Activated naive CD8-positive, alpha-beta T cell treated with anti-CD3 and anti-CD28 coated beads, Interleukin-2, amount 50 U/mL, for 24 hours (primary cell): ENCODE measurements at regions not wholly inside any gene's neighbourhood (a gene's known extent, or its start where the extent isn't known, plus 50 kb on each side); places are given as distances from the start of the nearest gene placed in this dataset.
"Not testable (repeated sequence)": the region's sequence is repeated elsewhere in the genome, so short reads cannot be mapped to it uniquely, and the experiment has no call there.

Source experiments
- ATAC-seq: fragments of 150-1000 bp; cut with Tn5 transposase; one replicate; pipeline ENCODE4 v1.10.0; 2021
- DNase-seq: peaks from one replicate; pipeline ENCODE4 v3.0.0; 2021
- H3K27ac Mint-ChIP-seq: one replicate; pipeline ENCODE4 v1.8.0; 2021; ENCODE audit warnings: mild to moderate bottlenecking, mixed read lengths
- H3K27me3 Mint-ChIP-seq: one replicate; pipeline ENCODE4 v1.8.0; 2021; ENCODE audit warnings: mixed read lengths
- H3K36me3 Mint-ChIP-seq: one replicate; pipeline ENCODE4 v1.8.0; 2021; ENCODE audit warnings: low read depth, mixed read lengths
- H3K4me1 Mint-ChIP-seq: one replicate; pipeline ENCODE4 v1.8.0; 2021; ENCODE audit warnings: mixed read lengths
- H3K4me3 Mint-ChIP-seq: one replicate; pipeline ENCODE4 v1.8.0; 2021; ENCODE audit warnings: mild to moderate bottlenecking, moderate library complexity, mixed read lengths
- H3K9me3 Mint-ChIP-seq: one replicate; pipeline ENCODE4 v1.8.0; 2021; ENCODE audit warnings: mixed read lengths

DNA sequence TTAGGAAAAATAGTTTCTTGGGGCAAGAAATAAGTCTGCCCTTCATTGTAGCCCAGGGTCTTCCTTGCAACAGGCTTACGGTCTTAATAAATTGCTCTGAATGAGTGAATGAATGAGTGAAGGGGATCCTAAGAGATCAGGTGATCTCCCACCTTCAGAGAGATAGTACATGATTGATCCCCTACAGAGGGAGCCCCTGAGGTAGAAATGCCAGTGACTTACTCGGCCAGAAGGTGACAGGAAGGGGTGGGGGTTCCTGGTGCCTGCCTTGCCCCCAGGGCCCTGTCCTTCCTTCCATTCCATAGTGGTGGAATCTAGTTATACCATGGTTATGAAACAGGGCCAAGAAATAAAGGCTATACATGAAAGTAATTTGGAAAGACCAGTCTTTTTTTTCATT lies 215.3 kb upstream of the SSTR4 start:
- DNase-seq = no peak
- ATAC-seq = no peak
- Mint-ChIP-seq H3K27ac (no peak overlapping the region), H3K4me1 (no peaks in the 10 kb centered on the region), H3K4me3 (no peak overlapping the region), H3K9me3 (no peaks in the 10 kb centered on the region), H3K27me3 (peaks cover 4% of the 10 kb centered on the region), H3K36me3 (no peaks in the 10 kb centered on the region)

DNA sequence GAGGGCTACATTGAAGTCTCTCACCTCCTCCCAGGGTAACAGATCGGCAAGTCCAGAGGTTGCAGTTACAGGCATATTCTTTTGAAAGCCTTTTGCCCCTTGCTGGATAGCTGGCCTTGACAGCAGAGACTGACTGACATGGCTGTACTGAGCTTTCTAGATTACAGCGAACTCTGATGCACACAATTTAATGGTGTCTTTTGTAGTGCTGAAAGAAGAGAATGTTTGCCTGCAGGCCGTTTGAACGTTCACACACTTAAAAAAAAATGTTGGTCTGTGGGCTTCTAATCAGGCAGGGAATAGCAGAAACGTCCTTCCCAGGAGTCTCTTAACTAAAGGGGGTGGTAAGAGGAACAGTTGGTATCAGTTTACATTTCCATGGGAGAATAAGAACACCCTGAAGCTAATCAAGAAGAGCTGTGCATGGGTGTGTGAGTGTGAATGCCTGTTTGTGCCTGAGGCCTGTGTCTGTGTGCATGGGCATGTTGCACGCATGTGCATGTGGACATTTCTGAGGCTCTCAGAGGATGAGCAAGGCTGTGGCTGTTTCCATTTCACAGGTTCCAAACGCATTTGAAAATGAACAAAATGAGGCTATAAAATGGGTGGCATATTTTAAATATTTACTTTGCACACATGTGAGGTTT lies 213.9 kb upstream of the SSTR4 start:
- no peaks in the 10 kb centered on the region for H3K4me1 Mint-ChIP-seq
- ATAC-seq = no peak
- no peaks in the 10 kb centered on the region for H3K36me3 Mint-ChIP-seq
- H3K27me3 Mint-ChIP-seq = no peaks in the 10 kb centered on the region
- H3K9me3 Mint-ChIP-seq = no peaks in the 10 kb centered on the region
- DNase-seq = no peak
- no peak overlapping the region for H3K4me3 Mint-ChIP-seq
- no peak overlapping the region for H3K27ac Mint-ChIP-seq

DNA sequence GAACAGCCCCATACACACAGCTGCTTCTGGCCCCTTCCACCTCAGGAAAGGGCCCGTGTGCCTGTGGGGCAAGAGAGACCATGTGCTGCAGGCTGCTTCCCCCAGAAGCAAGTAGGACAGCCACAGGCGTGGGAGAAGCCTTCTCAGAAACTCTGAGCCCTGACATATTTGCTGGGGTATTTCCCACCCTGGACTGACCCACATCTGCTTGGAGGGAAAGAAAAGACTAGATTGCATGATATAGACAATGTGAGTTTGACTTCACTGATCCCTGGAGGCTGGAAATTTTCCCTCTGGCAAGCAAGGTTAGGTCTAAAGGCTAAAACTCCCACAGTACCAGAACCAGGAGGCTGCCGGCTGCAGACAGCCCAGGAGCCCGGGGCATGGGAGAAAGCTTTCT lies 213.3 kb upstream of the SSTR4 start:
- Mint-ChIP-seq H3K27me3 (no peaks in the 10 kb centered on the region), H3K4me3 (no peak overlapping the region), H3K36me3 (no peaks in the 10 kb centered on the region), H3K4me1 (no peaks in the 10 kb centered on the region), H3K27ac (no peak overlapping the region), H3K9me3 (no peaks in the 10 kb centered on the region)
- DNase-seq (no peak), ATAC-seq (no peak)

DNA sequence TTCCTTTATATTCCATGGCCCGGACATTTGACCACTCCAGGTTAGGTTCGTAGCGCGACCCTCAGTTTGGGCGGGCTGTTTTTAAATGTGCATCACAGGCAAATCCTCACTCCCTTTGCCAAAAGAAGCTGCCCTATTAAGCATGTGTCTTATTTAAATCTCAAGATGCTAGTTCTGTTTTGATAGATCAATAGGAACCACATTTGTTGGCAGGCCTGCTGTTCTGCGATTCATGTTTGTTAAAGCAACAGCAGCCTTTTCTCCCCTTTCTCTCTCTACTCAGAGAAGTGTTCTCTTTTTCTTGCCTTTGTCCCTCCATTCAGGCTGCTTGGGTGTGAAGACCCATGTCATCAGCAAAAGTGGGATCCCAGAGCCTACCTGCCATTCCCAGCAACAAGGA lies 212.0 kb upstream of the SSTR4 start:
- no peaks in the 10 kb centered on the region for H3K9me3 Mint-ChIP-seq
- no peaks in the 10 kb centered on the region for H3K4me1 Mint-ChIP-seq
- H3K4me3 Mint-ChIP-seq = no peak overlapping the region
- no peaks in the 10 kb centered on the region for H3K36me3 Mint-ChIP-seq
- no peak overlapping the region for H3K27ac Mint-ChIP-seq
- ATAC-seq (no peak), DNase-seq (no peak)
- no peaks in the 10 kb centered on the region for H3K27me3 Mint-ChIP-seq

DNA sequence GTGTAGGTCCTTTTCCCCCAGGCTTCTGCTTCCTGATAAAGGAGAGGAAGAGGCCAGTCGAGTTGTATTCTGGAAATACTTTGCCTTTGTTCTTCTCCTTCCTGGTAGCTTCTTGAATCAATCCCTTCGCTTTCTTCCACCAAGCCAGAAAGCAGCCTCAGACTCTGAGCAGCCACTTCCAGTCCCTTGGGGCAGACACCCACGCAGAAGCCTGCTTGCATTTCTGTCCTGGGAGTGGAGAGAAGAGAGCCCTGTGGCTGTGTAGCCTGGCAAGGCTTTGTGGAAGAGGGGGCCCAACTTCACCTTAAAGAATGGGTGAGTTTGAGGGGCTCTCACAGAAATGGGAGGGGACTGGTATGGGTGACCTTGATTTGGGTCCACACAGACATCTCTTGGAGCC lies 211.0 kb upstream of the SSTR4 start:
- Mint-ChIP-seq H3K27me3 (no peaks in the 10 kb centered on the region), H3K9me3 (no peaks in the 10 kb centered on the region), H3K36me3 (no peaks in the 10 kb centered on the region), H3K4me3 (no peak overlapping the region), H3K27ac (no peak overlapping the region), H3K4me1 (no peaks in the 10 kb centered on the region)
- no peak for DNase-seq
- no peak for ATAC-seq

DNA sequence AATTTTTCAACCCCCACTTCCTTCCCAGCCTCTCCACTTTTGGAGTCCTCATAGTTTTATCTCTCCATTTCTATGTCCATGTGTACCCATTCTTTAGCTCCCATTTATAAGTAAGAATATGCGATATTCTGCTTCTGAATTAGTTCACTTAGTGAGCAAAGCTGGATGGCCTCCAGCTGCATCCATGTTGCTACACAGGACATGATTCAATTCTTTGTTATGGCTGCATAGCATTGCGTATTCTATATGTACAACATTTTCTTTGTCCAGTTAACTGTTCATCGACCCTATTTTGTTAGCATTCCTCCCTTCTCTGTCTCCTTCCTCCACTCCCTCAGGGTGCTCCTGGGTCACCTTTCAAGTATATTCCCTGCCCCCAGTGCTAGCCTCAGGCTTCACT lies 210.0 kb upstream of the SSTR4 start:
- Mint-ChIP-seq H3K4me1 (no peaks in the 10 kb centered on the region), H3K27ac (no peak overlapping the region), H3K27me3 (no peaks in the 10 kb centered on the region), H3K9me3 (peaks cover 6% of the 10 kb centered on the region), H3K4me3 (no peak overlapping the region), H3K36me3 (no peaks in the 10 kb centered on the region)
- ATAC-seq (no peak), DNase-seq (no peak)

DNA sequence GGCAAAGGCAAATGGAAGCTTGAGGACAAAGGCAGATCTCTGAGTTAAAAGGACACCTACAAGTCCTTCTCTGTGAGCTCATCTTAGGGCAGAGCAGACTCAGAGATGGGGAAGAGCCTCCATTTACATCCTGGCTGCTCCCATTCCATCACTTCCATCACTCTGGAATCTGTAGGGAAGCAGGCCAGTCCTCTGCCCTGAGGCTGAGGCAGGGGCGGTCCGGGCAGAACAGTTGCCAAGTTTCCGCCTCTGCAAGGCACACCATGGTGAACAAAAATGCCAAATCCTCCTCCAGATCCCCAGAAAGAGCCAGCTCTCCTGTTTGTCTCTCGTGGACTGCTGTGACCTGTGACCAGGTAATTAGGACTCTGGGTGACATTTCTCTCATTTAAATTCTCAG lies 209.6 kb upstream of the SSTR4 start:
- no peaks in the 10 kb centered on the region for H3K36me3 Mint-ChIP-seq
- H3K9me3 Mint-ChIP-seq = peaks cover 6% of the 10 kb centered on the region
- H3K4me3 Mint-ChIP-seq = no peak overlapping the region
- H3K4me1 Mint-ChIP-seq = no peaks in the 10 kb centered on the region
- H3K27me3 Mint-ChIP-seq = no peaks in the 10 kb centered on the region
- H3K27ac Mint-ChIP-seq = no peak overlapping the region
- no peak for ATAC-seq
- DNase-seq = no peak

DNA sequence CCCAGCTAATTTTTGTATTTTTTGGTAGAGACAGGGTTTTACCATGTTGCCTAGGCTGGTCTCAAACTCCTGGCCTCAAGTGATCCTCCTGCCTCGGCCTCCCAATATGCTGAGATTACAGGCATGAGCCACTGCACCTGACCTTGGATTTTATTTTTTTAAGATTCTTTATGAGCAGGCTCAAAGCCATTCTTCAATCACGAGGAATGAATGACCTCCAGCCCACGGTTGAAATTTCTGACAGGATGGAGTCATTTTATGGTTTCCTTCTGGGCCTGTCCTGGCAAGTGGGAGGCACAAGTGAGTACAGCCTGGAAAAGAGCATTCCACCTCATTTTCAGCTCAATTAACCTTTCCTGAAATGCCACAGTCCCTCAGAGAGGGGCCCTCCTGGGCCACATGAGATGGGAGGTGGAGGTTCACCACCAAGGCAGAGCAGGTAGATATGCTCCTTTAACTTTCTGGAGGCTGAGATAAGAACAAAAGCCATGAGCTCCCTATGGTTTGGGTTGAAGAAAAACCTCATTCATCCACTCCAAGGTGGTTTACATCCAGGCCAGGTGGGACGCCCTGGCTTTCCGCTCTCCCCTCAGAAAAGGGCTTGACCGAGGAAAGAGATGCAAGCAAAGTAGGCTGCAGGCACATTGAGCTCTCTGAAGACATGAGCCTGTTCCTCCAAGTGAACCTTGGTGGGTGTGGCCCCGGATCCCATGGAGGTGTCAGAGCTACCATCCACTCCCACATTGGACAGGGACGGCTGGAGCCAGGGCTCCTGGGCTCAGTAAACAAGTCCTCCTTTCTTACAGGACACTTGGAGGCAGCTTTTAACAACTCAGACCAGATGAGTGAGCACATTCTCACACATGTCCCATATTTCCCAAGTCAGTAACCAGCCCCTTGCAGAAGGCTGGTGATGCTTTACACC lies 208.5 kb upstream of the SSTR4 start:
- Mint-ChIP-seq H3K36me3 (no peaks in the 10 kb centered on the region), H3K27ac (no peak overlapping the region), H3K9me3 (peaks cover 14% of the 10 kb centered on the region), H3K4me1 (no peaks in the 10 kb centered on the region), H3K27me3 (no peaks in the 10 kb centered on the region), H3K4me3 (no peak overlapping the region)
- DNase-seq (no peak), ATAC-seq (no peak)

DNA sequence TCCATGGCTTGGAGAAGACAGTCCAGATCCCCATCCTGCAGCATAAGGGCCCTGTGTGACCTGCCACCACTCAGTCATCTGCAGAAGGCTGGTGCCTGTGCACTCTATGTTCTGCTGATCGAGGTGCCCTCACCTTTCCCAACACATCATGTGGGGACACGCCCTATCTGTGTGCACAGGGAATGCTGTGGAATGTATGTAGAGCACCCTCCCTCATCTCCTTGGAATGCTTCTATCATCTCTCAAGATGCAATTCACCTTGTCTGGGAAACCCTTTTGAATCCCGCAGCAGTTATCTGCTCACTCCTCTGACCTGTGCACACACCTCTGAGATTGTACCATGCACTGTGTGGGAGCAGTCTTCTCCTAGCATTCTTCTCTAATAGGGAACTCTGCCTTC lies 207.2 kb upstream of the SSTR4 start:
- Mint-ChIP-seq H3K9me3 (peaks cover 15% of the 10 kb centered on the region), H3K27me3 (no peaks in the 10 kb centered on the region), H3K36me3 (no peaks in the 10 kb centered on the region), H3K27ac (no peak overlapping the region), H3K4me1 (no peaks in the 10 kb centered on the region), H3K4me3 (no peak overlapping the region)
- DNase-seq (no peak), ATAC-seq (no peak)

DNA sequence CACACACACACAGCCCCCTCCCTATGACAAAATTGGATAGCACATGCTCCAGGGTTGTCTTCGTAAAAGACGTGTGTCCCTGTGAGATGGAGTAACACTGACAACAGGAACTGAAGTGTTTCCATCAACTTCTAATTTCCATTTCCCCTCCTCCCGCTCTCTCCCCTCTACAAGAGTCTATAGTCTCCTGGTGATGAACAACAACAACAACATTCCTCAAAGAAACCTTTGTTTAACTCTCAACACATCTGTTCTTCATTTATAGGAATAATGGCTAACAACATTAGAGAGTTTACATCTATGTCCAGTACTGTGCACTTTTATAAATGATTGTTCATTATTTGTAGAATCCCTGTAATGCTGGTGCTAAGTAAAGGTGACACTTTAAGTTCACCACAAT lies 205.8 kb upstream of the SSTR4 start:
- H3K27ac Mint-ChIP-seq = no peak overlapping the region
- no peak for DNase-seq

DNA sequence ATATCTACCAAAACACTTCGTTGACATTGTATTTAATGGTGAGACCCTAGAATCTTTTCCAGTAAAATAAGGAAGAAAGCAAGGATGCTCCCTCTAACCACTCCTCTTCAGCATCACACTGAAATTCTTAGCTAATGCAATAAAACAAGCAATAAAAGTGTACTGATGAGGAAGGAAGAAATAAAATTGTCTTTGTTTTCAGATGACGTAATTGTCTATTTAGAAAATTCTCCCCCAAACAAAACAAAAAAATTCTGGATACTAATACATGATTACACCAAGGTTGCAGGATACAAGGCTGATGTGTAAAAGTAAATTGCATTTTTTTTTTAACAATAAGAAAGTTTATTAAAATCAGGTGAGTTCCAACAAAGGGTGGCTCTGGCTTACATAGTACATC lies 205.0 kb upstream of the SSTR4 start:
- DNase-seq (no peak), ATAC-seq (no peak)
- Mint-ChIP-seq H3K9me3 (peaks cover 15% of the 10 kb centered on the region), H3K4me1 (no peaks in the 10 kb centered on the region), H3K27ac (no peak overlapping the region), H3K4me3 (no peak overlapping the region), H3K27me3 (no peaks in the 10 kb centered on the region), H3K36me3 (no peaks in the 10 kb centered on the region)

More for the DNA sequence above, 205.8 kb upstream of the SSTR4 start:
- Mint-ChIP-seq H3K9me3 (peaks cover 15% of the 10 kb centered on the region), H3K36me3 (no peaks in the 10 kb centered on the region), H3K4me3 (no peak overlapping the region), H3K27me3 (no peaks in the 10 kb centered on the region), H3K4me1 (no peaks in the 10 kb centered on the region)
- no peak for ATAC-seq

DNA sequence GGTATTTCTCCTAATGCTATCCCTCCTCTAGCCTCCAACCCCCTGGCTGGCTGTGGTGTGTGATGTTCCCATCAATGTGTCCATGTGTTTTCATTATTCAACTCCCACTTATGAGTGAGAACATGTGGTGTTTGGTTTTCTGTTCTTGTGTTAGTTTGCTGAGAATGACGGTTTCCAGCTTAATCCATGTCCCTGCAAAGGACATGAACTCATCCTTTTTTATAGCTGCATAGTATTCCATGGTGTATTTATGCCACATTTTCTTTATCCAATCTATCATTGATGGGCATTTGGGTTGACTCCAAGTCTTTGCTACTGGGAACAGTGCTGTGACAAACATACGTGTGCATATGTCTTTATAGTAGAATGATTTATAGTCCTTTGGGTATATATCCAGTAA lies 204.4 kb upstream of the SSTR4 start:
- H3K36me3 Mint-ChIP-seq, H3K27me3 Mint-ChIP-seq, H3K27ac Mint-ChIP-seq, DNase-seq, ATAC-seq, H3K4me1 Mint-ChIP-seq, H3K4me3 Mint-ChIP-seq: not testable (repeated sequence)
- H3K9me3 Mint-ChIP-seq = peaks cover 15% of the 10 kb centered on the region

DNA sequence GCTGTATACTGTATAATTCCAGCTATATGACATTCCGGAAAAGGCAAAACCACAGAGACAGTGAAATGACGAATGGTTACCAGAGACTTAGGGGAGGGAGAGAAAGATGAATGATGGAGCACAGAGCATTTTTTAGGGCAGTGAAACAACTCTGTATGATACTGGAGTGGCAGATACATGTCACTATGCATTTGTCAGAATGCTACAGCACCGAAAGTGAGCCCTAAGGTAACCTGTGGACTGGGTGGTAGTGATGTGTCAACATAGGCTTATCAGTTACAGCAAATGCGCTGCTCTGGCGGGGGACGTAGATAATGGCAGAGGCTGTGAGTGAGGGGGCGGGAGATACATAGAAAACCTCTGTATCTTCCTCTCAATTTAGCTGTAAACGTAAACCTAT lies 201.3 kb upstream of the SSTR4 start:
- H3K36me3 Mint-ChIP-seq = no peaks in the 10 kb centered on the region
- H3K9me3 Mint-ChIP-seq = peaks cover 15% of the 10 kb centered on the region
- no peak for DNase-seq
- peaks cover 1% of the 10 kb centered on the region for H3K27me3 Mint-ChIP-seq
- H3K4me3 Mint-ChIP-seq = no peak overlapping the region
- no peak overlapping the region for H3K27ac Mint-ChIP-seq
- no peaks in the 10 kb centered on the region for H3K4me1 Mint-ChIP-seq
- no peak for ATAC-seq

DNA sequence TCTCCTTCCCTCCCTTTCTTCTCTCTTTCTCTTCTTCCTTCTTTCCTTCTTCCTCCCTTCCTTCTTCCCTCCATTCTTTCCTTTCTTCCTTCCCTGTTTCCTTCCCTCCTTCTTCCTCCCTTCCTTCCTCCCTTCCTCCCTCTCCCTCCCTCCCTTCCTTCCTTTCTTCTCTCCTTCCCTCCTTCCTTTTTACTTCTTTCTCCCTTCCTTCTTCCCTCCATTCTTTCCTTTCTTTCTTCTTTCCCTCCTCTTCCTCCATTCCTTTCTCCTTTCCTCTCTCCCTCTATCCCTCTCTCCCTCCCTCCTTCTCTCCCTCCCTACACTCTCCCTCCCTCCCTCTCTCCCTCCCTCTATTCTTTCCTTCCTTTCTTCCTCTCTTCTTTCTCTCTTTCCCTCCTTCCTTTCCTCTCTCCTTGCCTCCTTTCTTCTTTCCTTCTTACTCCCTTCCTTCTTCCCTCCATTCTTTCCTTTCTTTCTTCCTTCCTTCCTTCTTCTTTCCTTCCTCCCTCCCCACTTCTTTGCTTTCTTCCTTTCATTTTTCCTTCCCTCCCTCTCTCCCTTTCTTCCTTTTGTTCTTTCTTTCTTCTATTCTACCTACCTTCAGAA lies 200.4 kb upstream of the SSTR4 start:
- ATAC-seq = no peak
- no peaks in the 10 kb centered on the region for H3K4me1 Mint-ChIP-seq
- H3K9me3 Mint-ChIP-seq = peaks cover 9% of the 10 kb centered on the region
- DNase-seq = no peak
- H3K27ac Mint-ChIP-seq = no peak overlapping the region
- peaks cover 1% of the 10 kb centered on the region for H3K27me3 Mint-ChIP-seq
- H3K4me3 Mint-ChIP-seq = no peak overlapping the region
- no peaks in the 10 kb centered on the region for H3K36me3 Mint-ChIP-seq

DNA sequence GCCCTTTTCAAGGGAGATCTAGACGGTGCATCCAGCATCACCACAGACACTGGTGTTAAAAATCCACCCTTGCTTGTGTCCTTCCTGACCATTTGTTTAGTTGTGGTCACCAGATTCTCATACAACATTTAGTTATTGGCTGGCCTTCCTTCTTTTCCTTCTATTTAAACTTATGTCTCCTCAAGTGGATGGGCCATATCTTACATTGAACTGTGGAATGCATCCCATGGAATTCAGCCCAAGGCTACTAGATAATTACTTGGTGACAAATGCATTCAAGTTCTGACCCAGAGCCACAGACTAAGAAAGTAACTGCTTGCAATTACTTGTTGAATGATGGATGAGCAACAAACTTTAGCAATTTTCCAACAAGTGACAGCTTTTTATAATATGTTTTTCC lies 198.9 kb upstream of the SSTR4 start:
- Mint-ChIP-seq H3K4me1 (no peaks in the 10 kb centered on the region), H3K36me3 (no peaks in the 10 kb centered on the region), H3K4me3 (no peak overlapping the region), H3K27me3 (peaks cover 1% of the 10 kb centered on the region), H3K27ac (no peak overlapping the region), H3K9me3 (peaks cover 5% of the 10 kb centered on the region)
- DNase-seq (no peak), ATAC-seq (no peak)
